IMR-90 (cell line): ENCODE measurements at regions not wholly inside any gene's neighbourhood (a gene's known extent, or its start where the extent isn't known, plus 50 kb on each side); places are given as distances from the start of the nearest gene placed in this dataset.

ENCODE experiments used
- ATAC-seq: fragments of 200-7000 bp; cut with Tn5 transposase; 2 replicates; pipeline ENCODE4 v1.9.1; 2020; ENCODE audit warnings: low read depth, mild to moderate bottlenecking, moderate library complexity
- BruUV-seq: library from RNA; stranded (reverse); fragments of 400-500 nt; replicated peaks from 2 replicates; lab custom pipeline; 2021; lab: Mats Ljungman, UMichigan
- CTCF ChIA-PET: fragments of 300-600 bp; formaldehyde crosslinking; extraction: SDS; loops from one replicate; lab custom pipeline; 2021; ENCODE audit warnings: antibody characterized with exemption; lab: Yijun Ruan, JAX
- POLR2A ChIA-PET: fragments of 300-600 bp; sonication (Branson Sonifier 250); formaldehyde crosslinking; loops from one replicate; lab custom pipeline; 2022; ENCODE audit warnings: antibody characterized with exemption; ENCODE audit not compliant: unreplicated experiment; lab: Charles Lee
- DNase-seq: peaks from one replicate; pipeline ENCODE4 v3.0.0; 2013
- H2AFZ ChIP-seq: replicated peaks from 2 replicates; pipeline ENCODE3; 2013; ENCODE audit warnings: low read length, mild to moderate bottlenecking; ENCODE audit not compliant: poor library complexity
- H2AK5ac ChIP-seq: 2 replicates; pipeline ENCODE4 v1.6.1; 2013; ENCODE audit warnings: low read depth, low read length, inconsistent platforms
- H2AK9ac ChIP-seq: replicated peaks from 2 replicates; pipeline ENCODE3; 2013; ENCODE audit warnings: mild to moderate bottlenecking, low read depth, low read length, moderate library complexity; ENCODE audit not compliant: poor library complexity
- H2BK120ac ChIP-seq: 2 replicates; pipeline ENCODE4 v1.6.1; 2013; ENCODE audit warnings: low read depth, low read length, inconsistent platforms
- H2BK15ac ChIP-seq: 3 replicates; pipeline ENCODE4 v1.6.1; 2013; ENCODE audit warnings: low read depth, low read length, inconsistent platforms
- H2BK20ac ChIP-seq: 2 replicates; pipeline ENCODE4 v1.6.1; 2013; ENCODE audit warnings: low read depth, mild to moderate bottlenecking, inconsistent platforms, low read length, moderate library complexity
- H2BK5ac ChIP-seq: 2 replicates; pipeline ENCODE4 v1.6.1; 2013; ENCODE audit warnings: mild to moderate bottlenecking, low read depth, low read length, inconsistent platforms; ENCODE audit not compliant: poor library complexity, severe bottlenecking
- H3K14ac ChIP-seq: replicated peaks from 2 replicates; pipeline ENCODE4 v1.6.1; 2013; ENCODE audit warnings: low read depth, low read length, inconsistent platforms
- H3K18ac ChIP-seq: 2 replicates; pipeline ENCODE4 v1.6.1; 2013; ENCODE audit warnings: low read depth, low read length, control low read depth
- H3K23ac ChIP-seq: 2 replicates; pipeline ENCODE4 v1.6.1; 2013; ENCODE audit warnings: low read depth, low read length, inconsistent platforms
- H3K27ac ChIP-seq: 2 replicates; pipeline ENCODE4 v1.5.1; 2013; ENCODE audit warnings: mild to moderate bottlenecking, control low read depth, low read length; ENCODE audit not compliant: insufficient read depth
- H3K27me3 ChIP-seq: 2 replicates; pipeline ENCODE4 v1.6.1; 2013; ENCODE audit warnings: low read length; ENCODE audit not compliant: control insufficient read depth, insufficient read depth
- H3K36me3 ChIP-seq: 2 replicates; pipeline ENCODE4 v1.6.1; 2013; ENCODE audit warnings: low read length, mixed read lengths; ENCODE audit not compliant: control insufficient read depth, insufficient read depth
- H3K4ac ChIP-seq: 2 replicates; pipeline ENCODE4 v1.6.1; 2013; ENCODE audit warnings: low read depth, low read length, inconsistent platforms
- H3K4me1 ChIP-seq: 2 replicates; pipeline ENCODE4 v1.6.1; 2013; ENCODE audit warnings: low read length, mixed read lengths; ENCODE audit not compliant: control insufficient read depth, insufficient read depth
- H3K4me2 ChIP-seq: 2 replicates; pipeline ENCODE4 v1.6.1; 2013; ENCODE audit warnings: low read depth, mild to moderate bottlenecking, control low read depth, low read length, moderate library complexity
- H3K4me3 ChIP-seq: 2 replicates; pipeline ENCODE4 v1.5.1; 2013; ENCODE audit warnings: low read depth, mild to moderate bottlenecking, control low read depth, low read length, moderate library complexity; ENCODE audit not compliant: insufficient read depth
- H3K56ac ChIP-seq: 2 replicates; pipeline ENCODE4 v1.6.1; 2013; ENCODE audit warnings: low read length, inconsistent platforms; ENCODE audit not compliant: insufficient read depth; ENCODE audit errors: extremely low read depth
- H3K79me1 ChIP-seq, 2 experiments: 2 replicates each; pipeline ENCODE4 v1.6.1; 2013; ENCODE audit warnings: low read length in 2 of 2, inconsistent platforms in 1 of 2, low read depth in 1 of 2
- H3K9ac ChIP-seq: 2 replicates; pipeline ENCODE4 v1.6.1; 2013; ENCODE audit warnings: low read depth, low read length, control low read depth
- H3K9me1 ChIP-seq: 2 replicates; pipeline ENCODE4 v1.6.1; 2013; ENCODE audit warnings: low read length, inconsistent platforms; ENCODE audit not compliant: insufficient read depth
- H3K9me3 ChIP-seq: 2 replicates; pipeline ENCODE4 v1.6.1; 2013; ENCODE audit warnings: low read length; ENCODE audit not compliant: control insufficient read depth, insufficient read depth
- H4K20me1 ChIP-seq: 2 replicates; pipeline ENCODE4 v1.6.1; 2013; ENCODE audit warnings: low read length, inconsistent platforms; ENCODE audit not compliant: insufficient read depth
- H4K5ac ChIP-seq: 2 replicates; pipeline ENCODE4 v1.6.1; 2013; ENCODE audit warnings: mild to moderate bottlenecking, low read depth, low read length, control low read depth
- H4K8ac ChIP-seq, 2 experiments: 2 replicates each; pipeline ENCODE4 v1.6.1; 2013; ENCODE audit warnings: low read depth in 2 of 2, low read length in 2 of 2, control low read depth in 1 of 2, inconsistent platforms in 1 of 2
- H4K91ac ChIP-seq: 2 replicates; pipeline ENCODE4 v1.6.1; 2013; ENCODE audit warnings: low read depth, low read length, inconsistent platforms; ENCODE audit not compliant: insufficient read depth
- FOS ChIP-seq: fragments of 150-350 bp; IDR thresholded peaks from 2 replicates; pipeline ENCODE4 v1.6.1; 2016; ENCODE audit warnings: low read depth, low read length
- USF2 ChIP-seq: fragments of 150-350 bp; IDR thresholded peaks from 2 replicates; pipeline ENCODE4 v1.6.1; 2017; ENCODE audit warnings: mild to moderate bottlenecking, antibody characterized with exemption, low read length, low read depth
- WGBS, 2 experiments: methylation state at CpG; one replicate each; pipeline versions ENCODE4 v1.1.5 to v1.1.7; 2013; ENCODE audit warnings: missing lambda C conversion rate in 2 of 2; ENCODE audit not compliant: insufficient read length in 1 of 2; ENCODE audit errors: extremely low coverage in 2 of 2; 5-methylcytosine and 5-hydroxymethylcytosine counted together
- dilution Hi-C: fragments of 300-500 bp; cut with HindIII; formaldehyde crosslinking; loops from one replicate; pipeline ENCODE4 v1.14.3; 2018; ENCODE audit warnings: low sequenced_read_pairs; ENCODE audit not compliant: unreplicated experiment
- in situ Hi-C: fragments of 300-500 bp; cut with MboI; formaldehyde crosslinking; loops from 3 replicates; pipeline ENCODE4 v1.14.3; 2019; ENCODE audit warnings: low sequenced_read_pairs, inconsistent platforms, mixed read lengths
- intact Hi-C: fragments of 100-400 bp; cut with micrococcal nuclease; formaldehyde crosslinking; loops from 2 replicates; pipeline ENCODE4 v1.10.0; 2022

DNA sequence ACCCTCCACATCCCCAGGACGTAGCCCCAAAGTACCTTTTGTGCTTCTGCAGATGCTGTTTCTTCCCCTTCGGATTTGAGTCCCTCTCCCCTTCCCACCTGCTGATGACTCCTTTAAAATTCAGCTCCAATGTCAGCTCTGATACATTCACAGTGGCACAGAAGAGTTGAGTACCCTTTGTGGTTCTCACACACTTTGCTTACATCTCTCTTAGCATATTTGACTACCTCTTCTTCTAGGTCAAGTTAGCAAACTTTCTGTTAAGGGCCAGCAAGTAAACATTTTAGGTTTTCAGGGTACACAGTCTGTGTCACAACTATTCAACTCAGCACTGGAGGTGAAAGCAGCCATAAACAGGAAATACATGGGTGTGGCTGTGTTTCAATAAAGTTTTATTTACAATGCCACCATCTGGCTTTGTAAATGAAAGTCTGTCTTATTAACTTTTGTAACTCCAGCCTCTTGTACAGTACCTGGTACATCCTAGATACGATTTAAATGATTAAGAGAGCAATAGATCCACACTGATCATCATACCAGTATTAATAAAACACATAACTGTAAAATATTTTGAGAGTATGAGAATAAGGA, 161.7 kb downstream of the SOX9 start:
- no peak overlapping the region for H4K5ac ChIP-seq
- no peak overlapping the region for H2AK9ac ChIP-seq
- no peak overlapping the region for H2BK5ac ChIP-seq
- H2AFZ ChIP-seq, result no peak overlapping the region
- WGBS, 2 experiments, result 52% methylated on average over 2 of the region's 3 CpGs; no CpG with 5 or more reads in 1 of the 2 experiments
- H3K27ac ChIP-seq, result no peak overlapping the region
- ATAC-seq, result no peak
- H3K36me3 ChIP-seq, result no peaks in the 10 kb centered on the region
- in situ Hi-C loops (no loop called here), intact Hi-C loops (no loop called here), dilution Hi-C loops (no loop called here)
- no peak overlapping the region for H3K56ac ChIP-seq
- ChIA-PET CTCF (no interaction called here), POLR2A (no interaction called here)
- H3K4ac ChIP-seq, result no peak overlapping the region
- H2AK5ac ChIP-seq, result no peak overlapping the region
- no peak overlapping the region for H2BK120ac ChIP-seq
- no peak overlapping the region for H3K14ac ChIP-seq
- H3K4me2 ChIP-seq, result no peak overlapping the region
- no peaks in the 10 kb centered on the region for H3K79me1 ChIP-seq
- no peak overlapping the region for H4K8ac ChIP-seq
- no peaks in the 10 kb centered on the region for H3K9me3 ChIP-seq
- no peak overlapping the region for H3K23ac ChIP-seq
- no peaks in the 10 kb centered on the region for H3K9me1 ChIP-seq
- H3K9ac ChIP-seq, result no peak overlapping the region
- H2BK20ac ChIP-seq, result no peak overlapping the region
- peaks cover 3% of the 10 kb centered on the region; the same call in 1 of the 2 replicates for H3K27me3 ChIP-seq
- TF ChIP-seq USF2 (no peak), FOS (no peak)
- no peak overlapping the region for H3K4me3 ChIP-seq
- BruUV-seq, result no TSS peak
- H3K4me1 ChIP-seq, result no peaks in the 10 kb centered on the region
- H3K18ac ChIP-seq, result no peak overlapping the region
- DNase-seq, result no peak
- H2BK15ac ChIP-seq, result no peak overlapping the region
- H4K91ac ChIP-seq, result no peak overlapping the region
- no peaks in the 10 kb centered on the region for H4K20me1 ChIP-seq
